Vagina (tissue), 2 donors: ENCODE measurements at regions not wholly inside any gene's neighbourhood (a gene's known extent, or its start where the extent isn't known, plus 50 kb on each side); places are given as distances from the start of the nearest gene placed in this dataset.
A peak's percentile ranks its signal among the peaks of the same experiment; 100 is the strongest.

Experiments used
- DNase-seq, 2 donors: peaks; one replicate each; pipeline ENCODE4 v3.0.0-alpha.2; 2017; ENCODE audit errors: extremely low spot score in 2 of 2
- H3K27ac ChIP-seq: fragments of 200-600 bp; sonication (generic); one replicate; pipeline ENCODE4 v1.5.1; 2019
- H3K27me3 ChIP-seq: fragments of 200-600 bp; sonication (generic); one replicate; pipeline ENCODE4 v1.5.1; 2019
- H3K36me3 ChIP-seq, 2 donors: fragments of 200-600 bp; sonication (generic); one replicate each; pipeline ENCODE4 v1.5.1; 2017 to 2019
- H3K4me1 ChIP-seq: fragments of 200-600 bp; sonication (generic); one replicate; pipeline ENCODE4 v1.5.1; 2019
- H3K4me3 ChIP-seq, 2 donors: fragments of 200-600 bp; sonication (generic); 1 replicate in 1 of 2; 2 replicates in 1 of 2; pipeline ENCODE4 v1.5.1; 2016 to 2019
- H3K9me3 ChIP-seq: fragments of 200-600 bp; sonication (generic); one replicate; pipeline ENCODE4 v1.5.1; 2019
- CTCF ChIP-seq, 3 experiments: fragments of 450-650 bp in 2 of 3; fragments of 200-600 bp in 1 of 3; sonication (generic) in 1 of 3; IDR thresholded peaks; one replicate each; pipeline ENCODE4 v1.5.1; 2017 to 2019; ENCODE audit warnings: antibody characterized with exemption in 3 of 3, mild to moderate bottlenecking in 2 of 3, moderate library complexity in 2 of 3
- POLR2A ChIP-seq, 2 donors: fragments of 450-650 bp; IDR thresholded peaks; one replicate each; pipeline ENCODE4 v1.6.1; 2017; ENCODE audit warnings: antibody characterized with exemption in 2 of 2, mild to moderate bottlenecking in 2 of 2, moderate library complexity in 2 of 2
- POLR2AphosphoS5 ChIP-seq, 2 donors: sonication (generic); formaldehyde crosslinking; IDR thresholded peaks; one replicate each; pipeline ENCODE4 v1.9.0; 2017; ENCODE audit warnings: antibody characterized with exemption in 2 of 2, mild to moderate bottlenecking in 2 of 2, low read depth in 1 of 2; ENCODE audit not compliant: insufficient read depth in 1 of 2
- intact Hi-C: fragments of 100-400 bp; cut with DNase I; formaldehyde crosslinking; loops from one replicate; pipeline ENCODE4 v1.15.1; 2023

DNA sequence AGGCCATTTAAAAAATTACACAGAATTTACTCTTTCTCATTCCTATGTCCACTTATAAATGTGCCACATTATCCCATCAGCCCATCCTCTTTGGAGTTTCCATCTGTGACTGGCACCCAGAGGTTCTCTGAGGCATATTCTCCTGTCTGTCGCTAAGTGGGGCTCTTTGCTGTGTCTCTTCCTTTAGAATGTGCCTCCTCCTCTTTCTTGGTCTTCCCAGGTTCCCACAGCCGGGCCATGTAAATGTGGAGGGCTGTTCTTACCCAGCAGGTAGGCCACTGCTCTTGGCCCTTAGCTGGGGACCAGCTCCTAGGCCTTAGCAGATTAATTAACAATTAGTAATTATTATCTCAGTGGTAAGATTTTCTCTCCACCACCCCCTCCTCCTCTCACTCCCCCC lies 167.0 kb downstream of the INSIG2 start:
- no peak overlapping the region for H3K4me3 ChIP-seq
- intact Hi-C loops, result no loop called here
- TF ChIP-seq POLR2A (IDR thresholded peaks at IDR 0.05), result no peak
- TF ChIP-seq CTCF (IDR thresholded peaks at IDR 0.05), result no peak
- TF ChIP-seq POLR2AphosphoS5 (IDR thresholded peaks at IDR 0.05; ENCODE audit: insufficient read depth in 1 of 2, low read depth in 1 of 2), result no peak
- no peaks in the 10 kb centered on the region for H3K4me1 ChIP-seq
- H3K36me3 ChIP-seq, result no peaks in the 10 kb centered on the region
- H3K27ac ChIP-seq, result no peak overlapping the region
- DNase-seq, result peak in 1 of 2 donors; percentile 20
- H3K27me3 ChIP-seq, result no peaks in the 10 kb centered on the region
- H3K9me3 ChIP-seq, result no peaks in the 10 kb centered on the region

DNA sequence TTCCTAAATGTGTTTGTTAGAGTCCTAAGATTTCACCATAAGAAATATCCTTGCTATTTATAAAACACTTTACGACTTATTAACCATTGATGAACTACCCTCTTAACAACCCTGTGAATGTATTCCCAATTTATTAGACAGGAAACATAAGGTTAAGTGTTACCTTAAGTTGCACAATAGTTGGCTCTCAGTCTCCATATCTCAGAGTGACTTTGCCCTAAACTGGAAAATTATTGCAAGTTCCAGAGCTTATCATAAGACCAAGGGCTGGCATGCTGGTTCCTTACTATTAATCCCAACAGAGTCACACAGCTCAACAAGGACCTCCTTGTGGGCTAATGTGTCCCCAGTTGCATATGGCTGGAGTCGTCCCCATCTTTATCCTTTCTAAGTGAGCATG lies 165.8 kb downstream of the INSIG2 start:
- H3K4me1 ChIP-seq, result no peaks in the 10 kb centered on the region
- no peak for DNase-seq
- no peak overlapping the region for H3K27ac ChIP-seq
- intact Hi-C loops, result no loop called here
- H3K36me3 ChIP-seq, result no peaks in the 10 kb centered on the region
- no peaks in the 10 kb centered on the region for H3K9me3 ChIP-seq
- H3K27me3 ChIP-seq, result no peaks in the 10 kb centered on the region
- H3K4me3 ChIP-seq, result no peak overlapping the region
- TF ChIP-seq POLR2A (IDR thresholded peaks at IDR 0.05), result no peak

- no peak overlapping the region for H3K4me3 ChIP-seq
- intact Hi-C loops, result no loop called here
- H3K27me3 ChIP-seq, result no peaks in the 10 kb centered on the region
- TF ChIP-seq CTCF (IDR thresholded peaks at IDR 0.05) (no peak), POLR2A (IDR thresholded peaks at IDR 0.05) (no peak), POLR2AphosphoS5 (IDR thresholded peaks at IDR 0.05; ENCODE audit: insufficient read depth in 1 of 2, low read depth in 1 of 2) (no peak)
- H3K27ac ChIP-seq, result no peak overlapping the region
- H3K9me3 ChIP-seq, result no peaks in the 10 kb centered on the region
- DNase-seq, result peak in 1 of 2 donors; percentile 13
- H3K4me1 ChIP-seq, result no peaks in the 10 kb centered on the region
- no peaks in the 10 kb centered on the region for H3K36me3 ChIP-seq
Measured at GRCh38 chr2:118251427-118251826, 163.2 kb downstream of the INSIG2 start.

GRCh38 chr2:118250463-118250862 lies 162.2 kb downstream of the INSIG2 start:
- no peaks in the 10 kb centered on the region for H3K36me3 ChIP-seq
- no peak overlapping the region for H3K4me3 ChIP-seq
- intact Hi-C loops, result no loop called here
- TF ChIP-seq POLR2AphosphoS5 (IDR thresholded peaks at IDR 0.05; ENCODE audit: insufficient read depth in 1 of 2, low read depth in 1 of 2), result no peak
- TF ChIP-seq POLR2A (IDR thresholded peaks at IDR 0.05), result no peak
- TF ChIP-seq CTCF (IDR thresholded peaks at IDR 0.05), result no peak
- no peak overlapping the region for H3K27ac ChIP-seq
- H3K27me3 ChIP-seq, result no peaks in the 10 kb centered on the region
- DNase-seq, result no peak
- no peaks in the 10 kb centered on the region for H3K9me3 ChIP-seq
- no peaks in the 10 kb centered on the region for H3K4me1 ChIP-seq

DNA sequence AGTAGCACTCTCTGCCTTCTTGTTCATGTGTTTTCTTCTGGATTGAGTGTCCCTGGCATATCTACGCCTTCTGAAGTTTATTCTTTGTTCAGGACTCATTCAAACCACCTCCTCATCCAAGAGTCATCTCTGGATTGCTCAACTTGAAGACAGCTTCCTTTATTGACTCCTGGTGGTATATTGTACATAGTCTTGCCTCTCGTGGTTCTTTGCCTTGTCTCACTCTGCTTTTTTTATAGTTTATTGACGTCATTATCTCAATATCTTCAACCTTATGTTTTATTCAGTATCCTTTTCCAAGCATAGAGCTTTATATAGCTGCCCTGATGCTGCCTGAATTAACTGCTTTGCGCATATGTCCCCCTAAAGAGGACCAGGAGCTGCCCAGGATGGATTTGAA lies 161.7 kb downstream of the INSIG2 start:
- TF ChIP-seq POLR2AphosphoS5 (IDR thresholded peaks at IDR 0.05; ENCODE audit: insufficient read depth in 1 of 2, low read depth in 1 of 2) (no peak), CTCF (IDR thresholded peaks at IDR 0.05) (no peak), POLR2A (IDR thresholded peaks at IDR 0.05) (no peak)
- H3K9me3 ChIP-seq, result no peaks in the 10 kb centered on the region
- DNase-seq, result no peak
- no peak overlapping the region for H3K4me3 ChIP-seq
- H3K4me1 ChIP-seq, result no peaks in the 10 kb centered on the region
- no peaks in the 10 kb centered on the region for H3K27me3 ChIP-seq
- intact Hi-C loops, result no loop called here
- no peaks in the 10 kb centered on the region for H3K36me3 ChIP-seq
- H3K27ac ChIP-seq, result no peak overlapping the region

- Histone ChIP-seq H3K27ac (no peak overlapping the region), H3K4me3 (no peak overlapping the region), H3K9me3 (no peaks in the 10 kb centered on the region), H3K27me3 (no peaks in the 10 kb centered on the region), H3K4me1 (no peaks in the 10 kb centered on the region), H3K36me3 (no peaks in the 10 kb centered on the region)
- no peak for TF ChIP-seq POLR2AphosphoS5 (IDR thresholded peaks at IDR 0.05; ENCODE audit: insufficient read depth in 1 of 2, low read depth in 1 of 2)
- no peak for TF ChIP-seq POLR2A (IDR thresholded peaks at IDR 0.05)
- no peak for TF ChIP-seq CTCF (IDR thresholded peaks at IDR 0.05)
- intact Hi-C loops, result no loop called here
- DNase-seq, result no peak
Measured at GRCh38 chr2:118249531-118249930, 161.3 kb downstream of the INSIG2 start.
